Lung (tissue), 11 donors: ENCODE measurements at regions not wholly inside any gene's neighbourhood (a gene's known extent, or its start where the extent isn't known, plus 50 kb on each side); places are given as distances from the start of the nearest gene placed in this dataset.
A peak's percentile ranks its signal among the peaks of the same experiment; 100 is the strongest.
"Not testable (repeated sequence)": the region's sequence is repeated elsewhere in the genome, so short reads cannot be mapped to it uniquely, and the experiment has no call there.

ENCODE experiments used
- ATAC-seq: fragments of 200-7000 bp; cut with Tn5 transposase; one replicate; pipeline ENCODE4 v1.9.1; 2020; ENCODE audit warnings: moderate number of reproducible peaks; ENCODE audit not compliant: insufficient read depth, low FRiP score
- DNase-seq, 3 donors: peaks; one replicate each; pipeline ENCODE4 v3.0.0-alpha.2; 2013 to 2017
- H3K27ac ChIP-seq, 2 donors: one replicate each; pipeline ENCODE4 v1.5.1; 2013; ENCODE audit warnings: mild to moderate bottlenecking in 2 of 2, moderate library complexity in 2 of 2, control low read depth in 1 of 2, inconsistent platforms in 1 of 2, low read depth in 1 of 2, low read length in 1 of 2
- H3K27me3 ChIP-seq, 3 donors: one replicate each; pipeline ENCODE4 v1.5.1; 2013; ENCODE audit warnings: low read length in 2 of 3; ENCODE audit not compliant: control insufficient read depth in 3 of 3, insufficient read depth in 3 of 3
- H3K36me3 ChIP-seq, 4 donors: one replicate each; pipeline ENCODE4 v1.5.1; 2013; ENCODE audit warnings: low read length in 4 of 4, mild to moderate bottlenecking in 1 of 4, moderate library complexity in 1 of 4; ENCODE audit not compliant: control insufficient read depth in 4 of 4, insufficient read depth in 4 of 4
- H3K4me1 ChIP-seq, 5 donors: one replicate each; pipeline ENCODE4 v1.5.1; 2013; ENCODE audit warnings: low read length in 5 of 5, mild to moderate bottlenecking in 2 of 5, moderate library complexity in 1 of 5; ENCODE audit not compliant: control insufficient read depth in 5 of 5, insufficient read depth in 5 of 5
- H3K4me3 ChIP-seq: one replicate; pipeline ENCODE4 v1.5.1; 2013; ENCODE audit warnings: mild to moderate bottlenecking, control low read depth, moderate library complexity
- H3K9ac ChIP-seq, 2 donors: one replicate each; pipeline ENCODE4 v1.5.1; 2013; ENCODE audit warnings: low read length in 2 of 2, control low read depth in 1 of 2; ENCODE audit not compliant: insufficient read depth in 1 of 2
- H3K9me3 ChIP-seq, 4 donors: one replicate each; pipeline ENCODE4 v1.5.1; 2013; ENCODE audit warnings: low read length in 3 of 4, mild to moderate bottlenecking in 1 of 4, moderate library complexity in 1 of 4; ENCODE audit not compliant: control insufficient read depth in 4 of 4, insufficient read depth in 3 of 4
- CTCF ChIP-seq: IDR thresholded peaks from 2 replicates; pipeline ENCODE4 v1.5.1; 2012; ENCODE audit warnings: mild to moderate bottlenecking; ENCODE audit errors: control extremely low read depth, extremely low read depth
- WGBS, 2 donors: extraction: QIAGEN DNeasy Blood & Tissue Kit; methylation state at CpG; one replicate each; pipeline ENCODE4 v1.1.7; 2013; 5-methylcytosine and 5-hydroxymethylcytosine counted together
- donor health status: control.
- donor health status: control.
- donor health status: Bipolar disorder and iron deficiency.
- donor health status: healthy.
- donor health status: DM: yes; HTN: yes; CAD: no.

- no peak overlapping the region for H3K9ac ChIP-seq
- peak in 2 of 3 donors; percentile 14 to 53 for DNase-seq
- H3K27ac ChIP-seq = no peak overlapping the region
- TF ChIP-seq CTCF = no peak
- H3K4me1 ChIP-seq = no peaks in the 10 kb centered on the region
- H3K36me3 ChIP-seq = no peaks in the 10 kb centered on the region
- H3K27me3 ChIP-seq = no peaks in the 10 kb centered on the region
- H3K4me3 ChIP-seq = no peak overlapping the region
- H3K9me3 ChIP-seq = no peaks in the 10 kb centered on the region
- WGBS, 2 donors = 32 to 36% methylated on average over 2 of the region's 2 CpGs
- no peak for ATAC-seq
Observed at GRCh38 chr4:103424853-103425252, 226.7 kb upstream of the CENPE start.

- Histone ChIP-seq H3K9me3 (no peaks in the 10 kb centered on the region), H3K4me1 (no peaks in the 10 kb centered on the region), H3K36me3 (no peaks in the 10 kb centered on the region), H3K9ac (no peak overlapping the region), H3K27me3 (no peaks in the 10 kb centered on the region), H3K27ac (no peak overlapping the region), H3K4me3 (no peak overlapping the region)
- WGBS, 2 donors = 83 to 86% methylated on average over 2 of the region's 2 CpGs
- TF ChIP-seq CTCF = no peak
- DNase-seq (no peak), ATAC-seq (no peak)
Observed at GRCh38 chr4:103423261-103423660, 225.1 kb upstream of the CENPE start.

GRCh38 chr4:103422467-103423219 is 224.5 kb upstream of the CENPE start:
- no peak overlapping the region for H3K27ac ChIP-seq
- no peaks in the 10 kb centered on the region for H3K9me3 ChIP-seq
- ATAC-seq = no peak
- TF ChIP-seq CTCF = no peak
- H3K36me3 ChIP-seq = no peaks in the 10 kb centered on the region
- 63 to 73% methylated on average over 2 of the region's 2 CpGs for WGBS, 2 donors
- H3K27me3 ChIP-seq = no peaks in the 10 kb centered on the region
- no peaks in the 10 kb centered on the region for H3K4me1 ChIP-seq
- H3K9ac ChIP-seq = no peak overlapping the region
- H3K4me3 ChIP-seq = no peak overlapping the region
- no peak for DNase-seq

GRCh38 chr4:103415801-103416200 is 217.7 kb upstream of the CENPE start:
- DNase-seq = no peak
- no peaks in the 10 kb centered on the region for H3K36me3 ChIP-seq
- WGBS, 2 donors = 91 to 95% methylated on average over 5 of the region's 5 CpGs

GRCh38 chr4:103412646-103413045 is 214.5 kb upstream of the CENPE start:
- not testable (repeated sequence) for H3K9ac ChIP-seq, DNase-seq, H3K27ac ChIP-seq, H3K36me3 ChIP-seq, H3K27me3 ChIP-seq, H3K4me1 ChIP-seq, H3K9me3 ChIP-seq, ATAC-seq, H3K4me3 ChIP-seq
- WGBS, 2 donors = 56 to 80% methylated on average over 4 of the region's 4 CpGs

More at GRCh38 chr4:103415801-103416200, 217.7 kb upstream of the CENPE start:
- Histone ChIP-seq H3K9ac (no peak overlapping the region), H3K4me3 (no peak overlapping the region), H3K27me3 (no peaks in the 10 kb centered on the region), H3K4me1 (peaks cover 0 to 3% (median 0%) of the 10 kb centered on the region in 5 donors), H3K27ac (no peak overlapping the region), H3K9me3 (no peaks in the 10 kb centered on the region)
- ATAC-seq = no peak
- no peak for TF ChIP-seq CTCF
